ENCODE measurements at regions not wholly inside any gene's neighbourhood (a gene's known extent, or its start where the extent isn't known, plus 50 kb on each side); places are given as distances from the start of the nearest gene placed in this dataset.

- no peak for ATAC-seq
- peaks cover 5% of the 10 kb centered on the region for H3K4me1 Mint-ChIP-seq
- H3K36me3 ChIP-seq (ENCODE audit: insufficient read depth): no peaks in the 10 kb centered on the region
These were observed 473.4 kb downstream of the SOX6 start for GRCh38 chr11:15882876-15883454.

GRCh38 chr11:15883455-15883920 is 472.9 kb downstream of the SOX6 start:
- no peaks in the 10 kb centered on the region for H3K27me3 ChIP-seq (ENCODE audit: insufficient read depth)
- peak overlapping the region; percentile 80; the same call in 1 of the 2 replicates for H2AFZ ChIP-seq
- no peaks in the 10 kb centered on the region for H3F3A ChIP-seq (replicated peaks; ENCODE audit: low read depth)
- DNase-seq (ENCODE audit: low spot score) (no peak), ATAC-seq (no peak)
- Mint-ChIP-seq H3K4me1 (peaks cover 5% of the 10 kb centered on the region), H3K36me3 (ENCODE audit: low read depth) (no peaks in the 10 kb centered on the region), H3K9me3 (no peaks in the 10 kb centered on the region), H3K27me3 (ENCODE audit: insufficient read depth, low read depth, poor library complexity) (peaks cover 3% of the 10 kb centered on the region), H3K4me3 (no peak overlapping the region), H3K27ac (no peak overlapping the region)
- no peak overlapping the region for H3K4me2 ChIP-seq
- H3K9me2 ChIP-seq (ENCODE audit: insufficient read depth): peaks cover 2% of the 10 kb centered on the region; the same call in 1 of the 2 replicates
- no peaks in the 10 kb centered on the region for H3K36me3 ChIP-seq (ENCODE audit: insufficient read depth)
- no peaks in the 10 kb centered on the region for H4K20me1 ChIP-seq (replicated peaks; ENCODE audit: insufficient read depth)
- no peak overlapping the region for H3K4me3 ChIP-seq
- H3K79me2 ChIP-seq (replicated peaks; ENCODE audit: insufficient read depth): no peaks in the 10 kb centered on the region
- no peaks in the 10 kb centered on the region for H3K4me1 ChIP-seq (ENCODE audit: insufficient read depth)
- H3K27ac ChIP-seq (ENCODE audit: low read depth): no peak overlapping the region
- no peak for TF ChIP-seq JUNB (IDR thresholded peaks at IDR 0.05; ENCODE audit: unreplicated experiment)
- TF ChIP-seq ETS1 (IDR thresholded peaks at IDR 0.05): no peak
- TF ChIP-seq ZNF114 (CRISPR knock-in tag; IDR thresholded peaks at IDR 0.05): no peak
- no peak for TF ChIP-seq REST (IDR thresholded peaks at IDR 0.05; ENCODE audit: unreplicated experiment)
- no peak for TF ChIP-seq EZH2phosphoT487 (IDR thresholded peaks at IDR 0.05; ENCODE audit: unreplicated experiment)
- no peak for TF ChIP-seq ZNF331 (CRISPR knock-in tag; IDR thresholded peaks at IDR 0.05; ENCODE audit: low read depth)

More at GRCh38 chr11:15882876-15883454, 473.4 kb downstream of the SOX6 start:
- Mint-ChIP-seq H3K27me3 (ENCODE audit: insufficient read depth, low read depth, poor library complexity) (peaks cover 3% of the 10 kb centered on the region), H3K9me3 (no peaks in the 10 kb centered on the region), H3K36me3 (ENCODE audit: low read depth) (no peaks in the 10 kb centered on the region), H3K4me3 (no peak overlapping the region), H3K27ac (no peak overlapping the region)
- Histone ChIP-seq H3K4me1 (ENCODE audit: insufficient read depth) (no peaks in the 10 kb centered on the region), H4K20me1 (replicated peaks; ENCODE audit: insufficient read depth) (no peaks in the 10 kb centered on the region), H3F3A (replicated peaks; ENCODE audit: low read depth) (no peaks in the 10 kb centered on the region), H3K4me3 (no peak overlapping the region), H3K9me2 (ENCODE audit: insufficient read depth) (peaks cover 4% of the 10 kb centered on the region; the same call in 1 of the 2 replicates), H3K79me2 (replicated peaks; ENCODE audit: insufficient read depth) (no peaks in the 10 kb centered on the region), H3K27me3 (ENCODE audit: insufficient read depth) (no peaks in the 10 kb centered on the region), H3K4me2 (no peak overlapping the region), H2AFZ (peak overlapping the region; percentile 80; the same call in 1 of the 2 replicates), H3K27ac (ENCODE audit: low read depth) (no peak overlapping the region)
- no peak for DNase-seq (ENCODE audit: low spot score)
- TF ChIP-seq POLR2AphosphoS5 (IDR thresholded peaks at IDR 0.05; ENCODE audit: low read depth): no peak
- no peak for TF ChIP-seq EZH2 (IDR thresholded peaks at IDR 0.05; ENCODE audit: low read depth, unreplicated experiment)
- no peak for TF ChIP-seq CREB1 (CRISPR knock-in tag; IDR thresholded peaks at IDR 0.05; ENCODE audit: low read depth)
- no peak for TF ChIP-seq REST (IDR thresholded peaks at IDR 0.05; ENCODE audit: unreplicated experiment)
- TF ChIP-seq ZNF114 (CRISPR knock-in tag; IDR thresholded peaks at IDR 0.05): no peak
- no peak for TF ChIP-seq JUNB (IDR thresholded peaks at IDR 0.05; ENCODE audit: unreplicated experiment)
